HG03378 (cell line): ENCODE measurements at regions not wholly inside any gene's neighbourhood (a gene's known extent, or its start where the extent isn't known, plus 50 kb on each side); places are given as distances from the start of the nearest gene placed in this dataset.
"Not testable (repeated sequence)": the region's sequence is repeated elsewhere in the genome, so short reads cannot be mapped to it uniquely, and the experiment has no call there.

Experiments
- ATAC-seq: cut with Tn5 transposase; IDR thresholded peaks from one replicate; pipeline ENCODE4 v1.9.1; 2021; ENCODE audit warnings: mild to moderate bottlenecking, moderate library complexity; ENCODE audit not compliant: unreplicated experiment

DNA sequence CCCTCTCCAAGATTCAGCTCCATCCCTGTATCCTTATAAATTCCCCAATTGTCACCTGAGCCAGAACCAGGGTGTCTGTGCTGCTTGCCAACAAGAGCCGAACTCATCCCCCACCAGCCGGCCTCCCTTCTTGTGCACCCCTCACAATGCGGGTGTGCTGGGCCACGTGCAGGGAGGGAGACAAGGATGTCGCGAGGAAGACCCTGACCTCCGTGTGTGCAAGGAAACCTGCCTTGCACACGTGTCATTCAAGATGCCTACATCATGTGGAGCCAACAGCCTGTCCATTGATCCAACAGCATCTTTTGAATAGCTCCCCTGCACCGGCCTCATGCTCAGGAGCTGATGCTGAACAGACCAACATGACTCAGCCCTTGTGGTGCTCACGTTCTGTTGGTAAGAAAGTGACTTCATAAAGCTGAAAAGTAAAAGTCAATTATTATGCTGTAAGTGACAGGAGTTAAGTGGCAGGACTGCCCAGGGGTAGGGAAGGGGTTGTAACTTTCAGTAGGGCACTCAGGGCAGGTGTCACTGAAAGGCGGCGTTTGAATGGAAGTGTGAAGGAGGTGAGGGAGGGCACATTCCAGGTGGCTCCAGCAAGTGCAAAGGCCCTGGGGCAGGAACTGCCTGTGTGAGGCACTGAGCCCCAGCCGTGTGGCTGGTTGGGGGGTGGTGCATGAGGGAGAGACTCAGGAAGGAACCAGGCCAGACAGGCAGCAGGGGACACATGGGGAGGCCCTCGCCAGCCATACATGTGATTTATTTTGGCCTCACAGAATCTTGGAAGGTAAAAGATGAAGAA, 302.2 kb downstream of the FOXL1 start:
- no peak for ATAC-seq

GRCh38 chr16:86881118-86881510, 302.8 kb downstream of the FOXL1 start:
- no peak for ATAC-seq

- no peak for ATAC-seq
These were observed 303.5 kb downstream of the FOXL1 start for GRCh38 chr16:86881861-86882273.

- ATAC-seq = no peak
These were observed 304.4 kb downstream of the FOXL1 start for GRCh38 chr16:86882586-86883280.

GRCh38 chr16:86883583-86884389, 305.4 kb downstream of the FOXL1 start:
- no peak for ATAC-seq

- ATAC-seq = no peak
These were observed 306.0 kb downstream of the FOXL1 start for GRCh38 chr16:86884390-86884650.

DNA sequence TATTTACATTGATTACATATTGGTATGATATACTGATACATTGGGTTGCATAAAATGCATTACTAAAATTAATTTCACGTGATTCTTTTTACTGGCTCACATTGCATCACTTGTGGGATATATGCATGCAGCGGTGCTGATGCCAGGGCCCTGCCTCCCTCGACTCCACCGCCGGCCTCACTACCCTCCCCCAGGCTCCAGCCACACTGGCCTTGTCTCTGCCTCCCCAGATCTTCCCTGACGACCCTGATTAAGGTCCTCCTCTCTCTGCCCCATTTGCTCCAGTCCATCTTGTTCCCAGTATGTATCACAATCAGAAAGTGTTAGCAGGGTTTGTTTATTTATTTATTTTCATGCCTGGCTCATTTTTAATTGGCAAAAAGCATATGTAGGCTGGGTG, 306.8 kb downstream of the FOXL1 start:
- ATAC-seq = no peak

GRCh38 chr16:86886651-86887050, 308.3 kb downstream of the FOXL1 start:
- no peak for ATAC-seq

- no peak for ATAC-seq
These were observed 309.1 kb downstream of the FOXL1 start for GRCh38 chr16:86887416-86887815.

DNA sequence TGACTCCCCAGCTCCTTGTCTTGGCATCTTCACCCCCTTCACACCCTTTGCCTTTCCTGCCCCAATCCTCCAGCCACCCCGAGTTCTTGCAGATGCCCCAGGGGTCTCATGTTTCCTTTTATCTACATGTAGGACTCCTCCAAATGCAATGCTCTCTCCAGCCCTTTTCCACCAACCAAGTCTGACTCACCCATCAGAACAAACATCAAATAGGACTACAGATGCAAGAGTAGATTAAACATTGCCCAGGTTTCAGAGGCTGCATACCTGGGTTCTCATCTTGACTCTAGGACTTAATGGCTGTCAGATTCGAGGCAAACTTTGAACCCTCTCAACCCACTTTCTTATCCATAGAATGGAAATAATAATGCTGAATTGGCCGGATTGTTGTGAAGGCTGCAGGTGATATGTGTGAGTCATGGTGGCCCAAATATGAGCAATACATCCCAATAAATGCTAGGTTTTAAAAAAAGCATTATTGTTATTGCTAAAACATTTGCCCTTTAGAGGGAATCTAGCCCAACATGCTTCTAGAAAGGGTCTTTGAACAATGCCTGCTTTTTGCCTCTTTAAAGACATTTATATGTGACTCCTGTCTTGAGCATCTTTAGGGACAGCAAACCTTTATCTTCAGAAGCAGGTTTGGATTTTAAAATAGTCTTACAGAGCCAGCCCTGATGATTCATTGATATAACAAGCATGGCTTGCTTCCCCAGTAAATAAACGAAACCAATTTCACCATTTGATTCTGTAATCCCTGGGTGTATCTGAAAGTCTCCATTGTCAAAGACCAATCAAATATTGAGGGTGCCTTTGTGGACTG, 310.1 kb downstream of the FOXL1 start:
- no peak for ATAC-seq

- not testable (repeated sequence) for ATAC-seq
These were observed 310.7 kb downstream of the FOXL1 start for GRCh38 chr16:86889054-86889366.

DNA sequence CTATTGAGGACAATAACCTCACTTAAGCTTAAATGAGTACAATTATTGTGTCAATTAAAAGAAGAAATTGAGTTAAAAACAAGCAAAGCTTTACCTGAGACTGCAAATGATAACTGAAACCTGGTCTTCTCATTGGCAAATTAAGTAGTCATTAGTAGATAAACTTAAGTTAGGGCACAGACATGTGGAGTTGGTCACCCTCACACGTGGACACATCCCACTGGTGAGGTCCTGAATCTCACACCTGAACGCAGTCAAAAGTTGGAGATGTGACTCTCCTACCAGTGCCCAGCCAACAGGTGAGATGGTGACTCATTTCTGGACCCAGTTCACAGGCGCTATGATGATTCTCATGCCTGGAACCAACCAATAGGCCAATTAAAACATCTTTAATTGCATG, 311.6 kb downstream of the FOXL1 start:
- no peak for ATAC-seq

- no peak for ATAC-seq
These were observed 312.8 kb downstream of the FOXL1 start for GRCh38 chr16:86891121-86891520.

- ATAC-seq = no peak
These were observed 313.3 kb downstream of the FOXL1 start for GRCh38 chr16:86891631-86892030.

DNA sequence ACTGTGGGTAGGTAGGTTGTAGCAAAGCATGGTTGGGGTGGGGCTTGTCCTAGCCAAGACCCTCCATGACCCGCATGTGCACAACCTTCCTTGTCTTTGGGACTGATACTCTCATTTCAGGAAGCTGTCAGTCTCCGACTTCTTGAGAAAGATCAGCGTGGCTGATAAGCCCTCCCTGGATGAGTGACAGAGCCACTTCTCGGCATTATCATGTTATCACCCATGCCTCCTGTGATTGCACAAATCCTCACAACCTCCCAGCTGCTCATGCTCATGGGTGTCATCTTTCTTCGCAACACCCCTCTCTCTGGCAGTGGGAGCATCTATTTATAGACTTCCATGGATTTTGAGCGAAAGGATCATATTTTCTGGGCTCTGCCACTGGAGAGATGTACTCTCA, 314.2 kb downstream of the FOXL1 start:
- no peak for ATAC-seq

DNA sequence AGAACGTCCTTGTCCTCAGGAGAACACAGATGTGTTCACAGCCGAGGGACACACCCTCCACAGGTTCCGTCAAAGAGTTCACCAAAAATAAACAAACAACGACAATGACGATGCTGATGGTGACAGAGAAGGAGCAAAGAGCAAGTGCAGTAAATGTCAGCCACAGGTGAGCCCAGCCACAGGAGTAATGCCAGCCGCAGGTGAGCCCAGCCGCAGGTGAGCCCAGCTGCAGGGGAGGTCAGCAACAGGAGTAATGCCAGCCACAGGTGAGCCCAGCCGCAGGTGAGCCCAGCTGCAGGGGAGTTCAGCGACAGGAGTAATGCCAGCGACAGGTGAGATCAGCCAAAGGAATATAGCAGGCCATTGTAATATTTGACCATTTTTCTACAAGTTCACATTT, 315.2 kb downstream of the FOXL1 start:
- ATAC-seq = no peak

DNA sequence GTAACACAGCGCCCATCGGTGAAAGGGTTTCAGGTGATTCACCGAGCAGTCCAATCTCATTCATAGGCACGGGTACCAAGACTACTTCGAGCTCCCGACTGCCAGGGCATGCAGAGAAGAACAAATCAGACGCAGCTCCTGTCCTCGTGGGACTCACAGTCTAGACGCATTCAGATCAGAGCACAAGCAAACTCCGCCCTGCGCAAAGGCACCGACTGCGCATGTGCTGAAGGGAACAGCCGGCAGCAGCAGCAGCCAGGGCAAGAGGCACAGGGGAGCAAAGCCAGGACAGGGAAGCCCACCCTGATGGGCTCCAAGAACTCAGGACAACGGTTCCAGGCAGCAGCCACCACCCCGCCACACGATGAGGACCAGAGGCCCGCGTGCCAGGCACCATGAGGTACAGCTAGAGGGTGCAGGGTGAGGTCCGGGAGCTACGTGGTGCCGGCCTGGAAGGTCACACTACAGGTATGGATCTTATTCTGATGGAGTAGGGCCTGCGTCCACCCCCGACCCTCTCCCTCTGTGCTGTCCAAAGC, 315.7 kb downstream of the FOXL1 start:
- ATAC-seq = no peak

GRCh38 chr16:86894925-86895324, 316.6 kb downstream of the FOXL1 start:
- ATAC-seq = no peak

- ATAC-seq = no peak
These were observed 317.3 kb downstream of the FOXL1 start for GRCh38 chr16:86895606-86896005.

DNA sequence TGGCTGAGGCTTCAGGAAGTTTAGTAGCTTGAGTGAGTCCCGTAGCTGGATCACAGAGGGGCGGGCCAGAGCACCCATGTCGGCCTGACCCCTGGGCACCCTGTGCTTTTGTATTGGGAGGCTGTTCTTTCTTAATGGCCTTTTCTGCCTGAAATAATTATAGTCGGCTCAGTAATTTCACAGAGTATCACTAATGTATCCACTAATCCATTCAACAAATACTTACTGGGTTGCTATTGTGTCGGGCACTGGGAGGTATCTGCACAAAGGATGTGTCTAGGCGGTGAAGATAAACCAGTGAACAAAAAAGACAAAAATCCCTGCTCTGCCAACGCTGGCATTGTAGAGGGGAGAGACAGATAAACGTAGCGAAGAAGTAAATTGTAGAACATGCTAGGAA, 318.6 kb downstream of the FOXL1 start:
- no peak for ATAC-seq

- no peak for ATAC-seq
These were observed 319.1 kb downstream of the FOXL1 start for GRCh38 chr16:86897486-86897885.
